AG10803 (cell line): ENCODE measurements at regions not wholly inside any gene's neighbourhood (a gene's known extent, or its start where the extent isn't known, plus 50 kb on each side); places are given as distances from the start of the nearest gene placed in this dataset.

Experiments used
- DNase-seq: peaks from one replicate; pipeline ENCODE4 v3.0.0; 2010; ENCODE audit warnings: low read depth
- H3K4me3 ChIP-seq: 2 replicates; pipeline ENCODE4 v1.5.1; 2011; ENCODE audit warnings: mild to moderate bottlenecking, low read length, control low read depth
- CTCF ChIP-seq: conservative IDR thresholded peaks from 2 replicates; pipeline ENCODE4 v1.5.1; 2011; ENCODE audit warnings: mild to moderate bottlenecking, low read length, control low read depth, inconsistent platforms

GRCh38 chr7:16080131-16080530 lies 341.2 kb downstream of the CRPPA start:
- no peak for TF ChIP-seq CTCF
- DNase-seq: no peak
- H3K4me3 ChIP-seq: no peak overlapping the region

DNA sequence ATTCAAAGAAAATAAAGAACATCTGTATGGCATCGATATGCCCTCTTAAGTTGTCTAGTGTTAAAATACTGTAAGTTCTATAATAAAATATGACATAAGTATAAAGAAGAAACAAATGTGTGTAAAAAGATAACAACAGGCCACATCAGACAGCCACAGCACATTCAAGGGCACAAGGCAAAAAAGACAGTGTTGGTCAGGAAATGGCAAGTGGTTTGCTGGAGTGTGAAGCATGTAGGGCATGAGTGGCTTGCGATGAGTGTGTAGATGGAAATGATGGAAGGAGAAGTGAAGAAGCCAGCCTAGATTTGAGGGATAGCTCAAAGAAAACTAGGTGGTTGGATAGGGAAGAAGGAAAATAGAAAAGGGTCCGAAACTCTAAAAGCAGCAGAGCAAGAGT lies 341.6 kb downstream of the CRPPA start:
- no peak for TF ChIP-seq CTCF
- DNase-seq: no peak
- no peak overlapping the region for H3K4me3 ChIP-seq

GRCh38 chr7:16078076-16078952 lies 343.0 kb downstream of the CRPPA start:
- peak; percentile 62 for DNase-seq
- TF ChIP-seq CTCF: peak; percentile 89
- no peak overlapping the region for H3K4me3 ChIP-seq

DNA sequence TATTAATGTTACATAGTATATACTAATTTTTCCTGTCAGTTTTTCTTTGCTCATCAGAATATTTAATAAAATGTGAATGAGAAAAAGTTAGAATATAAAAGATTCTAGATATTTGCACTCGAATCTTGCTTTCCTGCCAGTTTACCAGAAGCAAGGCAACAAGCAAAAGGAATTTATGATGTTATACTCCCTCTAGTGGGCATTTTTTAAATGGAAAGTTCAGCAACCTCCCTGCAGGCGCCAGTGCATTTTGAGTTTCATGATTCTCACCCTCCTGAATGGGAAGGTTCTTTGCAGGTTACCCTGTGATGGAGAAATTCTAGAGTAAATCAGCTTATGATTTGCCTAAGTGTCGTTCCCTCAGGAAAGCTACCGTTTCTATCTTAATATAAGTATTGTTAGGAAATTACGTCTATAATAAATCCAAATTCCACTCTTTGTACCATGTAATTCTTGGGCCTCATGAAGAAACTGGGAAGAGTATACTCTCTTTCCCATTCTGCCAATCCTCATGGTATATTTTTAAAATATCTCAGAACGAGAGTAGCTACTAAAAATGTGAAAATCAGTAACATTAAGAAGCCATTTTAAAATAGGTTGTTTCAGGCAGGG lies 350.0 kb downstream of the CRPPA start:
- DNase-seq: peak; percentile 69
- no peak overlapping the region for H3K4me3 ChIP-seq
- peak; percentile 72 for TF ChIP-seq CTCF

- DNase-seq: no peak
- no peak overlapping the region for H3K4me3 ChIP-seq
- no peak for TF ChIP-seq CTCF
Observed at GRCh38 chr7:16070806-16071205, 350.5 kb downstream of the CRPPA start.

GRCh38 chr7:16069998-16070397 lies 351.3 kb downstream of the CRPPA start:
- TF ChIP-seq CTCF: no peak
- H3K4me3 ChIP-seq: no peak overlapping the region
- no peak for DNase-seq

DNA sequence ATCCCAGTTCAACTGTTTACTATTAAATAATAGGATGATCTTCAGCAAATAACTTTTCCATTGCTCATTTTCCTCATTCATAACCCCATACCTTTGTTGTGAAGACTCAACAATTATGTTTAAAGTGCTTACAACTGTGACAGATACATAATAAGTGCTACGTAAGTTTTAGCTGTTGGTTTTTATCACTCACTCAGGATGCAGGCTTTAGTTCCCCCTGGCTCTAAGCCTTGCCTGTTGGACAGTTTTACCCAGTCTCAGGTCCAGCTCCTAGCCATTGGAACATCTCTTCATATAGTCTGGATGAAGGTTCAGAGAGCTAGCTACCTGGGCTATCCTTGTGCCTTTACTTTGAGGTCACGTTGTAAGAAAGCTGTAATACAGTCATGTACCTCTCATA lies 353.2 kb downstream of the CRPPA start:
- TF ChIP-seq CTCF: no peak
- no peak overlapping the region for H3K4me3 ChIP-seq
- DNase-seq: no peak
